Epidermal melanocyte (primary cell): ENCODE measurements at regions not wholly inside any gene's neighbourhood (a gene's known extent, or its start where the extent isn't known, plus 50 kb on each side); places are given as distances from the start of the nearest gene placed in this dataset.

ENCODE experiments used
- DNase-seq: peaks from one replicate; pipeline ENCODE4 v3.0.0; 2011; ENCODE audit warnings: low spot score; ENCODE audit not compliant: insufficient read length

DNA sequence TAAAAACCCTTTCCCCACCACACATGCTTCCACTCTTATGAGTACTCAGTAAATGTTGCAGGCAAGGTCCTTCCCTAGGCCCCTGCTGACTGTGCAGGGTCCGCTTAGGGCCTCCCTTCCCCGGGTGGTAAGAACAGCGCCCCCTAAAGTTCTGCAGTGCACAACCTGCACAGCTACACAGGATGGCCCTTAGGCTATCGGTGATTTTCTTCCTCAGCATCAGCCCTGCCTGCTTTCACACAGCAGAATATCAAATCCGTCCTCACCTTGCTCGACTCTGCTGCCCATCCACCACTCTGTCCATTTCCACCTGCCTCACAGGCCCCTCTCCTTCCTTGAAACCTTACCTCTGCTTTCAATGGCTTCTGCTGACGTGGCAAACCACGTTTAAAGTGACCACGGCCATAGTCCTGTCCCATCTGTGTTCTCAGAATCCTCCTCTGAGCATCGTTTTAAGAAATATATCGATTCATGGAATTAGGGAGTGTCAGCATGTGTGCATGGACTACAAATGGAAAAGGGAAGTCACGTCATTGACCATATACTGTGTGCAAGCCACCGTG lies 51.4 kb upstream of the TMEM132E start:
- DNase-seq: no peak

DNA sequence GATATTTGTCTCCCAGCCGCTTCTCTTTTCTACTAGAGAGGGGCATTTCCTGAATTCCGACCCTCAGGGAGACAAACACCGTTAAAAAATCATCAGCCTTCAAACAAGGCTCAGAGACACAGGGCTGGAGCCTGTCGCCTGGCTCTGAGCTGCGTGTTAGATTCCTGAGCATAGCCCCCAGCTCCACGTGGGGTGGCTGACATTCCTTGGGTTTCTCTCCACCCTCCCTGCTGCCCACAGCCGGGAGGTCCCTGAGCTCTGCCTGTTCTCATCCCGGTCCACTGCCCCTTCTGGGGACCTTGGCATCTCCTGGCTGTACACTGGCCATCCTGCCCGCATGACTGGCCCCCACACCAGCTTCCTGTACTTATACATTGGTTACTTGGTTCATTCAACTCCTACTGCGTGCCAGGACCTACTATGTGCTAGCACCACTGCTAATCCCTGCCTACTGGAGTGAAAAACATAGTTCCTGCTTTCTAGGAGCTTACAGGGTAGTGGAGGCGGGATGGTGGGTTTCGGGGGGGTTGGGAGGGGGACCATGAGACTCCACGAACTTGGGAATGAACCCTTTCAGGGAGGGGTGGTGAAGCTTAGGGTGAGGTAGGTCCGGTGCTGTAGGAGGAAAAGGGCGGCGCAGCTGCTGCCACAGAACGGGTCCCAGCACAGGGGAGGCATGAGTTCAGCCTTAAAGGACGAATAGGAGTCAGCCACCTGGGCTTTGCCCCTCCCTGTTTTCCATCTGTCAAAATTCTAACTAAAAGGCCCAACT lies 52.1 kb upstream of the TMEM132E start:
- DNase-seq: no peak

DNA sequence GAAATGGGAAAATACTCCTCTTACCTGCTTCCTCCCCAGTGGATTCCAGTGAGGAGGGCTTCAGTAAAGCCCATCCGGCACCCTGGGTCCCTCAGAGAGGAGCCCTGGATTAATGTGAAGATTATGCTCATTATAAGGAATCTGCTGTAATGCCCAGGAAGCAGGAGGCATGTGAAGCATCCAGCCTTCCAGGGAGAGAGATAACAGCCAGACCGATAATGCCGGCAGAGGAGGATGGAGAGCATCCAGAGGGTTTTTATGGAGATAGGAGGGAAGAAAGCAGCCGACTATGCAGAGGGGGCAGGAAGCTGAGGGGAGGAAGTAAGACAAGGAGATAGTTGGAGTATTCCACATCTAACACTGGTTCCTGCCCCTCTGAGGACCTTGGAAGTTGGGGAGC lies 53.7 kb upstream of the TMEM132E start:
- DNase-seq: no peak

DNA sequence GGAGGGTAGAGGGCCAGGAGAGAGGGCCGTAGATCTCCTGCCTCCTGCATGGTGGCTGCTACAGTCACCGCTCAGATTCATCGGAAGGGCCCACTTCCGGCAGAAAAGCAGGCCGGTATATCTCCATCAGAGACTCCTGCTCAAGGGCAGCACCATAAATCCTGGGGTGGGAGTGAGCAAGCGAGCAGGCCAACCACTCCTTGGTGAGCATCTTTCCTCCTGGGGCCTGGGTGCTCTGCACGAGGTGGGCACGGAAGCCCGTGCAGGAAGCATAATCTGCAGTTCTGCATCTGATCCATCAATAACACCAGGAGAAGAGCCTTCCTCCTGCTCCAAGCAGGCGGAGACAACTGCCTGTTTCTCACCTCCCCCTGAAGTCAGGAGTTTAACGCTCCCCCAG lies 57.4 kb upstream of the TMEM132E start:
- no peak for DNase-seq

DNA sequence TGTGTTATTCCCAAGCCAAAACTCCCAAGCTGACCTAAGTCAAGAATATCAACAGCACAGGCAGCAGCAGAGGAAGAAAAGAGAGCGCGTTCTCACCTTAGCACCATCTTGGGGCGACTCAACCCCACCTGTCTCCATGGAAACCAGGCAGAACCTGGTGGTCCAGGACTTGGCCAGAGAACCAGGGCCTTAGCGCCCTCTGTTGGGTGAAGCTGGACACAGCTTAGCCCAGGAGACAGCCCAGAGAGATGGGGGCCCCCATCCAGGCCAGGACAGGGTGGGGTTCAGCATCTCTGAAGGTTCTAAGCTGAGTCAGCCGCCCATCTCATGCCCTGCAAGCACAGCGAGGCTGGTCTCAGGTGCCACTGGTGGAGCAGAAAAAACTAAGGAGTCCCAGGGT lies 60.1 kb upstream of the TMEM132E start:
- no peak for DNase-seq

DNA sequence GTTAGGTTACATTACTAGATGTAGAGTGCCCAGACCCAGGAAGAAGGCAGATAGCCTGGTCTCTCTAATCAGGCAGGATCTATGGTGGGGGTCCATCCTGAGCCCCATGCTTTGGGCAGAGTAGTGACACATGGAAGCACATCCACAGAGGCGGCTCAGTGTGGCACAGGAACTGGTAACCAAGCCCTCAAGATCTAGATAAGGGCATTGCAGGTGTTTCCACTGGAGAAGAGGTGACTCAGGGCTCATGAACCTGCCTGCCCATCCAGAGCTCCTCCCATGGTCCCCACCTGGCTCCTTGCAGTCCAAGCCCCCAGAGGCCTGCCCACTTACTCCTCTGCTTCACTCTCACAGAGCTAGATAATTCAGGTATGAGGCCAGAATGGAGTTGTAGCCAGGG lies 62.0 kb upstream of the TMEM132E start:
- no peak for DNase-seq

DNA sequence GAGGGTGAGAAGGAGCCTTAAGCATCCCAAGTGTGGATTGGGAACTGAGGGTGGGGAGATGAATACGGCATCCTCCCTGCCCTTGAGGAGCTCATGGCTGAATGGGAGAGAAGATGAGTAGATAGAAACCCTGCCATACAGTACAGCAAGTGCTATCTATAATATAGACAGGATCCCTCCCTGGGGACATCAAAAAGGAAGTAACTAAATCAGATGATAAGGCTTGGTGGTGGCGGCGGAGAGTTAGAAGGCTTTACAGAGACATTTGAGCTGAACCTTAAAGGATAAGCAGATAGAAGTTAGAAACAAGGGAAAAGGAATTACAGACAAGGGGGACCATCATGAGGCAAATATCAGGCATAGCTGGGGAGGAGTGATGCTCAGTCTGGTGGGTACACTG lies 67.5 kb upstream of the TMEM132E start:
- no peak for DNase-seq

DNA sequence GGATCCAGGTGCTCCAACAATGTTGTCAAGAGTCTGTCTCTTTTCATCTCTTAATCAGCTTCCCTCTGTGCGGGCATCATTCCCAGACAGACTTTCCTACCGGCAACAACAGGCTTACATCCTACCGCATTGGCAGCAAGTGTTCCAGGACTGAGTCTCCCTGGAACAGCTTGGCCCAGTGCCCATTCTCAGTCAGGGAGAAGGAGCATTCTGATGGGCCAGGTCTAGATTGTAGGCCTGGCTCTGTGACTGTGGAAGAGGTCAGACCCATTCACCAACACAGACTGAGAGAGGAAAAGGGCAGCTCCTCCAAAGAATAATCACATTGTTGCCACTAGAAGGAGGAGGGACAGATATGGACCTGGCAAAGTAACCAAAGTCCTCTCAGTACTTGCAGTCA lies 68.1 kb upstream of the TMEM132E start:
- DNase-seq: no peak

DNA sequence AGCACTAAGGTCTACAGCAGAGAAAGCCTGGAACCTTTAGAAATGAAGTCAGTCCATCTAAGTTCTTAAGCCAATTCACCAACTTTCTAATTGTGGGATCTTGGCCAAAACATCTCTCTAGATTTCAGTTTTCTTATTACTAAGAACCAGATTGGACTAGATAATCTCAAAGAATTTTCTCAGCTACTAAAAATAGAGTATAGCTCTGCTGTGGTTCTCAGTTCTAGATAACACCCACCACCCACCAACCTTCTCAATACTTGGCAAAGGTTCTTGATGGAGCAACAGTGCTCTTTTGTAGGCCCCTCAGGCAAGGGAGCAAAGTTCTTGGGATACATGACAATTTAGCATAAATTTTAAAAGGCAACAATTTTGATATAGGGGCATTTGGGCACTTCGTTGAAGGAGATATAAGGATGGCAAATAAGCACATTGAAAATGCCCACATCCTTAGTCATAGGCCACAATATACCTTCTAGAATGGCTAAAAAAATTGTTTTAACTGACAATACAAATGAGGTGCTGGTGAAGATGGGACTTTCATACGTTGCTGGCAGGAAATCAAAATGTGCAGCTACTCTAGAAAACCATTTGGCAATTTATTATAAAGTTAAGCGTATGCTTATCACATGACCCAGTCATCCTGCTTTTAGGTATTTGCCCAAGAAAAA lies 74.4 kb upstream of the TMEM132E start:
- no peak for DNase-seq

DNA sequence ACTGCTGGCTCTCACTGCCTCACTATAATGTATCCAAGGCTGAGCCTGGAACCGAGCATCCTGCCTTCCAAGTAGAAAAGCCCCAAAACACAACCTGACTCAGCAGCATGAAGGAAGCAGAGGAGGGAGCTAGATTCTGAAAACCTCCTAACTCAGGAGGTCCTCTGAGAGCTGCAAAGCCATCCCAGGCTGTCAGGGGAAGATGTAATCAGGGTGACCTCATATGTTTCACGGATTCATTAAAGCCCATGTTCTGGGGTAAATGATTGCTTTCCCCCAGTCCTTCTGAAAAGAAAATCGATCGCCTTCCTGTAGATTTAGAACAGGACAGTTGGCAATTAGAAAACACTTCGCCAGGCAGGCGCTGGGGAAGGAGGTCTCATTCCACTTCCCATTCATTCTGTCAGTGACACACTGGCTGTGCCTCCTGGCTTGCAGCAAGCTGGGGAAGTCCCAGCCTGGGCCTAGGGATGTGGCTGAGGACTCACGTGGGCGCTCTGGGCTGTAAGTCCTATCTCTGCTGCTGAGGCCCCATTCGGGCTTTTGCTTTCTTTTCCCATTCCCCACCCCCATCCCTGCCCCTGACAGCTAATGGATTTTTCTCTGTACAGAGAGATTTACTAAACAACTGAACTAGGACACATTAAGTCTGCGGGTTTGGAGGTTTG lies 75.7 kb upstream of the TMEM132E start:
- DNase-seq: no peak

DNA sequence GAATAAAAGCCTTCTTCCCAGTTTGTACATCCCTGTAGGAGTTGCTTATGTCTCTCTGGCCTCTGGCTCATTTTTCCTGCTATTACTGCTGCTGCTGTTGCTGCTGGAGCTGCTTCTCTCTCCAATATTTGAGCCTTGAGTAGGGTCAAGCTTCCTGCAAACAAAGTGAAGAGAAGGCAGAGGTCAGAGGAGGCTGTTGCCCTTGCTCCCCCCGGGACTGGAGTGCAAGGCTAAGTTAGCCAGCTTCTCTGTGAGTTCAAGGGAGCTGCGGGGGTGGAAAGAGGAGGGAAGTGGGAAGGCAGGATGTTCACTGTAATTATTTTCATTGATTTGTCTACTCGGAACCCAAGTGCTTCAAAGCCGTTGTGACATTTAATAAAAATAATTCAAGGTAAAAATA lies 77.0 kb upstream of the TMEM132E start:
- DNase-seq: no peak

DNA sequence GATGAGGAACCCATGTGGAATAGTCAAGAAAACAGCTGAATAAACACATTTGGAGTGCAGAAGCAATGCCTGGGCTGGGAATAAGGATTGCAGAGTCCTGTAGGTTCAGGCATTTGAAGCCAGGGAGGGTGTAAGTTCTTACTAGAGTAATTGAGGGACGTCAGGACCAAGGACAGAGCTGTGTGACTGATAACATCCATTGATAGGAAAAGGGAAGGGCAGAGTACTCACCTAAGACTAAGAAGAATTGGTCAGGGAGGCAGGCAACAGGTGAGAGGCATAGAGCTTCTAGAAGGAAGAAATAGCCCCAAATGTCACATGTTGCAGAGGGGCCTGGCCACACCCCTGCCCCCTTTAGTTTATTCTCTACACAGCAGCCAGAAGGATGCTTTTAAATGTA lies 79.8 kb upstream of the TMEM132E start:
- no peak for DNase-seq

DNA sequence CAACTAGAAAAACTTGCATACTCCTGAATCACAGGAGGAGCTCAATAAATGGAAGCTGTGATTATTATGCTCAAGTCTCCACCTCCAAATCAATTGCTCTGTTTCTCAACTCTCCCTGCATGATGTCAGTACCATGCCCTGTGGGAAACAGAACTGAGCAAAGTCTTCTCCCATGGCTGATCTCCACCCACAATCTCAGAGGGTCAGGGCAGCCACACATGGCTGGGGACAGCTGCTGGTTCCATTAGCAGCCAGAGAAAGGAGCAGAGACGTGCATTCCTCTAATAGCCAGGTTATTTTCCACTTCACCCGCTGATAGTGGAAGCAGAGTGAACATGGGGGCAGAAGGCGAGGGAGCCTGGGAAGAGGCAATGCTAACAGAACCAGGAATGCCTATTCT lies 85.5 kb upstream of the TMEM132E start:
- no peak for DNase-seq

DNA sequence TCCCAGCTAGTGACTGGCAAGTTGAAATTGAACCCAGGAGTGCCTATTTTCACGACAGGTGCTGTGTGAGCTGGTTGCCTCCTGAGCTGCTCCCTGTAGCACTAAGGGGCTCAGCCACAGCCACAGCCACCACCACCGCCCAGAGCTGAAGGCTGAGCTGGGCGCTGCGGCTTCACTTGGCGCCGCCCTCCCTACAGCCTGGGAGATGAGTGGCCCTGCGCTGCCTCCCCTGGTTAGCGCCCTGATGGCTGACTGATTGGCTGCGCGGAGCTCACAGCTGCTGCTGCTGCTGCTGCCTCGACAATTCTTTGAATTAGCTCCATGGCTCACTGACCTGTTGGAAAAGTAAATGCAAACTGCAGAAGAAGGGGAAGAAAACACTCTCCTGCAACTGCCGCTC lies 91.8 kb upstream of the TMEM132E start:
- DNase-seq: no peak

DNA sequence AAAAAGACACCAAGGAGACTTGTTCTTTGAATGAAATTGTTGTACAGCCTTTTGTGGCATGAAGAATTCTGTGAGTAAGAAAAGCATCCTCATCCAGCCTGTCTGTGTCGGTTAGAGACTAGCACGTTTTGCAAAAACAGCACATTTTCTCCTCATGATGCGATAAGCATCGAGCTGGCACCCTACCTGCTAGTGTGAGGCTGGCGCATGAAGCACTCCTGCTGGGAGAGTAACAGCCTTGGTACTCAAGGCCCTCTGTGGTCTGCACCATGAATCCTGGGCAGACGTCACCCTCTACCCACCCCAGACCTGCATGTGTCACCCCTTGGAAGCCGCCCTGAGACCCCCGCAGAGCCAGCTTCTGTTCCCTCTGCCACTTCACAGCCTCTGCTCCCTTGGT lies 92.6 kb upstream of the TMEM132E start:
- DNase-seq: no peak

DNA sequence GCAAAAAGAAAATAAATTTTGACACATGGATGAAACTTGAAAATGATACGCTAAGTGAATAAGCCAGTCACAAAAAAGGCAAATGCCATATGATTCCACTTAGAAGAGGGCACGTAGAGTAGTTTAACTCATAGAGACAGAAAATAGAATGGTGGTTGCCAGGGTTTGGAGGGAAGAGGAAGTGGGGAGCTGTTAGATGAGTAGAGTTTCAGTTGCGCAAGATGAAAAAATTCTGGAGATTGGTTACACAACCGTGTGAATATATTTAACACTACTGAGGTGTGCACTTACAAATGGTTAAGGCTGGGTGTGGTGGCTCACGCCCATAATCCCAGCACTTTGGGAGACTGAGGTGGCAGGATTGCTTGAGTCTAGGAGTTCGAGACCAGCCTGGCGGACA lies 93.4 kb upstream of the TMEM132E start:
- no peak for DNase-seq

DNA sequence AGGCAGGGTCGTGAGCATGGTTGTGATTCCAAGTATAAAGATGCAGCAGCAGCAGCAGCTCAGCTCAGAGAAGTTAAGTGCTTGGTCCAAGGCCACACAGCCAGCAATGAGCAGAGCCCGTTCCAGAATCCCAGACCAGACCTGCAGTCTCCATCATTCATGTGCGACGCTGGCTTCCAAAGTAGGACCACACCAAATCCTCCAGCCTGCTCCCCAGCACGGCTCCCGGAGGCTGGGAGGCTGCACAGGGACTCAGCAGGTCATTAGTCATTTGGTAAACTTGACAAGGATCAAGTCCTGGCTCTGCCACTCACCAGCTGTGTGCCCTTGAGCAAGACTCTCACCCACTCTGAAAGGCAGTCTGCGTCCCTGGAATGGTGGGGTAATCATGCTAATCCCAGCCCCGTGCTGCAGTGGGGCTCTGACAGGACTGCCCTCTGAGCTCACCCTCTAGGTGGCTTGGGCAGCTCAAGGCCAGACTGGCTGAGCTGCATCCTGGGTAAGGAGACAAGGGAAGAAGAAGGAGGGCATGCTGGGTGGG lies 95.1 kb upstream of the TMEM132E start:
- no peak for DNase-seq

DNA sequence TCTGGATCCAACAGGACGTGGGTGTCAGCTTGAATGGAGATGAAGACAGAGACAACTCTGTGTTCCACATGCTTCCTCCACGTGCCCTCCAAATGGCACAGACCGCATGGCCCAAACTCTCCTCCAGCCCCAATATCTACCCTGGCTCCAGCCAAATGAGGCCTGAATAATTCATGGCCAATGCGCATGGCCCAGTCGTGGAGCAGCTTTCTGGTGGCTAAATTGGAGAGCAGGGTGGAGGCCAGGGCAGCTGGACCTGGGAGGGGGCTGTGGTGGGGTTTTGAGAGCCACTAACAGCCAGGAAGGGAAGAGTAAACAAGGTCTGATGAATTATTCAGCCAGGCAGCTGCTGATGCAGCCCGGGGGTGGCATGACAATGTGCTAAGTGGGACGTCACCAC lies 96.7 kb upstream of the TMEM132E start:
- no peak for DNase-seq

DNA sequence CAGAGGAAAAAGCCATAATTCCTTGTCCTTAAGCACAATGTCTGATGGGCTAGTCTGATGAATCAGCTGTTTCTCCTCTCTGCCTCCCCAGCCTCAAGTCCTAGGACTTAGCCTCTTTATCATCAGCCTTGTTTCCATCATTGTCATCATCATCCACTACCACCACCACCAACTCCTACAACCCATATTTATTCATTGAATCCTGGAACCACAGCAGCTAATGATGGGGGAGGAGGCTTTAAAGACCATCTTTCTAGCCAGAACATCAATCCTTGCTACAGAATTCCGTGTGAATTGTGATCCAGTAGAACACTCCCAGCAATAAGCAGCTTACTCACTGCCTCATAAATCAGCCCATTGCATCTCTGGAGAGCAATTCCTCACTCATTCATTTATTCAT lies 97.6 kb upstream of the TMEM132E start:
- DNase-seq: no peak

DNA sequence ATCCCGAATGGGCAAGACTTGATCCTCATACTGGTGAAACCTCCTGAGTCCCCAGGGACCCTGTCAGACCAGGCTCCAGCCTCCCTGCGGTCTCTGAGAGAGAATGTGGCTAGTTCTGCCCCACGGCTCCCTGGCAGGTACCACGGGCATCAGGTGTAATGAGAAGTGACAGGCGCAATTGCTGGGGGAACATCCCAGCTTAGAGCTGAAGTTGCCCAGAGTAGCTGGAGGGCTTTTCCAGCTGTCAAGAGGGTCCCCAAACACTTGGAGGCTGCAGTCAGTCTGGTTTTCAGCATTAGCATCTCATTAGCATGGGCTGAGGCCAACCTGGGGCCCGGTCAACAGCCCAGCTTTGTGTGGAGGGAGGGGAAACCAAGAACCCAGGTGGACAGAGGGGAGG lies 100.0 kb upstream of the TMEM132E start:
- DNase-seq: no peak

DNA sequence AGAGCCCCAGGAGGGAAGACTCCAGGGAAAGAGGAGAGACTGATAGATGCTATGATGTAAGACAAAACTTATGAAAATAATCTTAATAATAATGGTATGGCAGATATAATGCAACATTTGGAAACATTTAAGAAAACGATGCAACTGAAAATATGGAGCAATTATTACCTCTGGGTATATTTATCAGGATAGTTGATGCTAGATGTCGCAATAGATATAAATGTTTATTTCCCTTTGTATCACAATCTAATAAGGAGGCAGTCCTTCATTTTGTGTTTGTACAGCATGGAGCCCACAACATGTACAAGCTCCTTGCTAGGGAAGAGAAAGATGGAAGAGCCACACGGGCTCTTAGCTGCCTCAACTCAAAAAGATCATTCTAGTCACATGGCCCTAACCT lies 101.1 kb upstream of the TMEM132E start:
- DNase-seq: no peak

DNA sequence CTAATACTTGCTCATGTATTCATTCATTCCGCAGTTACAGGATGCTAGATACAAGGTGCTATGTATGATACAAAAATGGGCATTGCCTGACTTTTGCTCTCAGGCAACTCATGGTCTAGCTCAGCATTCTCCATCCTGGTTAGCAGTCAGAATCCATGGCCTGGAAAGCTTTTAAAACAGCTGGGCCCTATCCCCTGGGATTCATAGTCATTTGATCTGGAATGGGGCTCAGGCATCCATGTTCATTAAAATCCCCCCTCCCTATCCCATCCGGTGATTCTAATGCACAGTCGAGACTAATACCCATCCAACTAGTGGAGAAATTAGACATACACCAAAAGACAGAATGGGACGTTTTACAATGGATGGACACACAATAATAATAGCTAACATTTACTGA lies 104.1 kb upstream of the TMEM132E start:
- DNase-seq: no peak
